GM10266 (cell line): ENCODE measurements at regions not wholly inside any gene's neighbourhood (a gene's known extent, or its start where the extent isn't known, plus 50 kb on each side); places are given as distances from the start of the nearest gene placed in this dataset.

Experiments
- DNase-seq: peaks from one replicate; pipeline ENCODE4 v3.0.0; 2012; ENCODE audit errors: extremely low spot score
- TF ChIP-seq, protein P1 (sequence below): IDR thresholded peaks from 2 replicates; pipeline ENCODE4 v1.5.1; 2012; ENCODE audit warnings: mild to moderate bottlenecking, low read depth; ENCODE audit not compliant: control insufficient read depth, insufficient read depth; ENCODE audit errors: missing control alignments

GRCh38 chr12:4024701-4025100 lies 151.5 kb upstream of the PARP11 start:
- TF ChIP-seq, protein P1, sequence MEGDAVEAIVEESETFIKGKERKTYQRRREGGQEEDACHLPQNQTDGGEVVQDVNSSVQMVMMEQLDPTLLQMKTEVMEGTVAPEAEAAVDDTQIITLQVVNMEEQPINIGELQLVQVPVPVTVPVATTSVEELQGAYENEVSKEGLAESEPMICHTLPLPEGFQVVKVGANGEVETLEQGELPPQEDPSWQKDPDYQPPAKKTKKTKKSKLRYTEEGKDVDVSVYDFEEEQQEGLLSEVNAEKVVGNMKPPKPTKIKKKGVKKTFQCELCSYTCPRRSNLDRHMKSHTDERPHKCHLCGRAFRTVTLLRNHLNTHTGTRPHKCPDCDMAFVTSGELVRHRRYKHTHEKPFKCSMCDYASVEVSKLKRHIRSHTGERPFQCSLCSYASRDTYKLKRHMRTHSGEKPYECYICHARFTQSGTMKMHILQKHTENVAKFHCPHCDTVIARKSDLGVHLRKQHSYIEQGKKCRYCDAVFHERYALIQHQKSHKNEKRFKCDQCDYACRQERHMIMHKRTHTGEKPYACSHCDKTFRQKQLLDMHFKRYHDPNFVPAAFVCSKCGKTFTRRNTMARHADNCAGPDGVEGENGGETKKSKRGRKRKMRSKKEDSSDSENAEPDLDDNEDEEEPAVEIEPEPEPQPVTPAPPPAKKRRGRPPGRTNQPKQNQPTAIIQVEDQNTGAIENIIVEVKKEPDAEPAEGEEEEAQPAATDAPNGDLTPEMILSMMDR, result no peak
- no peak for DNase-seq

DNA sequence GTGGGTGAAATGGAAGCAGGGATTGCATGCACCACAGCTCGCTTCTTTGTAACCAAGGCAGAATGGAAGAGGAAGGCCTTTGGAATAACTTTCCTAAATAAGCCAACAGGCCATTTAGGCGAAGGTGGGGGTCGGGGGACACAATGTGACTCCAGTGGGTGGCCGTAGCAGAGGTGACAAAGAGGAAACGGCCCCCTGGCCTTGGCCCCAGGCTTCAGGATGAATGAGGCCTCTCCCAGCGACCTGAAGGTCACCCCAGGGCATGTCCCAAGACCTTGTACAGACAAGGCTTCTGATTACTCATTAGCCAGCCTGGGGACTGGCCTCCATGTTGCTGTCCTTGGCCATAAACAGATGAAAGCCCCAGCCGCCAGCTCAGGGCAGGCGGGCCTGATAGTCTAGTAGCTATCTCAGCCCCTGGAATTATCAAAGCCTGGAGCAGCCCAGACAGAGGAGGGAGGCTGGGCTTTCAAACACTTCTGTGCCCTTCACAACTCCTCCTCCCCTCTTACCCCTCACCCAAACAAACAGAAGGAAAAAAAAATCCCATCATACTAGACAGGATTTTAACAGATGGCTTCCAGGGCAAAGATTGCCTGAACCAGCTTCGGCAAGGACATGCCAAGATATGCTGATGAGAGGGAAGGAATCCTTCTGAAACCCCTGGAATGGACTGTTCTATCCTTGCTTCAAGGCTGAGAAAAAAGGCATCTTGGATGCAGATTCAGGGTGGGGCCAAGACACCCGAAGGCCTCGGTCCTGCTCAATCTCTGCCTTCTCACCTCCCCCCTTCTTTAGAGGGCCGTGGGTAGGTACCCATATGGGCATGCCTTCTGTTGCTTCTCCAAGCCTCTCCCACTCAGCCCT lies 142.3 kb upstream of the PARP11 start:
- TF ChIP-seq, protein P1, result no peak
- DNase-seq, result no peak

- no peak for DNase-seq
- TF ChIP-seq, protein P1, result no peak
Measured at GRCh38 chr12:4014858-4015224, 141.6 kb upstream of the PARP11 start.

GRCh38 chr12:4014444-4014843 lies 141.2 kb upstream of the PARP11 start:
- DNase-seq, result no peak
- TF ChIP-seq, protein P1, result no peak

DNA sequence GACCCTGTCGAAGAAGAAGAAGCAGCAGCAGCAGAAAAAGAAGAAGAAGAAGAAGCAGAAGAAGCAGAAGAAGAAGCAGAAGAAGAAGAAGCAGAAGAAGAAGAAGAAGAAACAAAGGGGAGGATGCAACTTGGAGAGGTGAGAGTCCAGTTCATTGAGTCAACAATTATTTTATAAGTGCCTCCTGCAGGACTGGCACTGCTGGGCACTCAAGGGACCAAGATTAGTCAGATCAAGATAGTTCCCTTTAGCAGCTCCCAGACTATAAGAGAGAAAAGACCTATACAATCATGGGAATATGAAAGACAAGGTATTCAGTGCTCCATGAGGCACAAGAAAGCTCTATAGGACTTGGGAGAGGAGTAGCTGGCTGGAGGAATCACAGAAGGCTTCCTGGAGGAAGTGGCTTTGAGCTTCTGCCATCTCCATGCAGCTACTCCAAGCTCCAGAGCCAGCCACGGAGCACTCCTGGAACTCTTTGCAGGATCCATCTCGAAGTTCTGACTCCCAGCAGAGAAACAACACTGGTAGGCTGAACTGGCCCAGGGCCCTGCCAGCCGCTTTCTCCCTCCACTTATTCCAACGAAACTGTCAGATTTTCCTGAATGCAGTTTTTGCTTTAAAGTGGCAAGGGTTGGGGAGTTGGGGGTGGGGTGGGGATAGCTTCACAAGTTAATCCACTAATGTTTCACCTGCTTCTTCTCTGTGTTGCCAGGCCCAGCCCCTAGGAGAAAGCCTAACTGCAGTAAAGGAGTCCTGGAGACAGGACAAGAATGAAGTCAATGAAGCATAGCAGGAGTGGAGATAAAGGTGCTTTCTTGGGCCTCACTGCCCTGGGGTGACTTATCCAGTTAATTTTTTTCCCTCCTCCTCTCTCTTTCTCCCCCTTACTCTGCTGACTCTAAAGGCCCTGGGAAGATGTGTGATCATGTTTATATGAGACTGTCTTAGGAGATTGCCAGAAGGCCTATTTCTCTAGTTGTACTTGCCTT lies 140.1 kb upstream of the PARP11 start:
- no peak for DNase-seq
- TF ChIP-seq, protein P1, result no peak

DNA sequence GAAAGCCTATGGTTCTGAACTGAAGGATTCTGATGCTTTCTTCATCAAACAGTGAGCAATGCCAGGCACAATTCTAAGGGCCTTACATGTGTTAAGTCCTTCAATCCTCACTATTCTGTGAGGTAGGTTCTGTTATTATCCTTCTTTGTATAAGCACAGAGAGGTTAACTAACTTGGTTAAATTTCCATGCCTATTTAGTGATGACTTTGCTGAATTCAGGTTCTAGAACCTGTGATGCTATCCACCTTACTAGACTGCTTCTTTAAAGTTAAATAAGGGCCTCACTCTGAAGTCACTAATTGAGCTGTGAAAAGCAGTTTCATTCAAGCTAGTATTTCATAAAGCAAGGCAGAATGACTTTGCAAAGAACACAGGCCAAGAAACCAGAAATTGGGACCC lies 138.9 kb upstream of the PARP11 start:
- TF ChIP-seq, protein P1, result no peak
- DNase-seq, result no peak

DNA sequence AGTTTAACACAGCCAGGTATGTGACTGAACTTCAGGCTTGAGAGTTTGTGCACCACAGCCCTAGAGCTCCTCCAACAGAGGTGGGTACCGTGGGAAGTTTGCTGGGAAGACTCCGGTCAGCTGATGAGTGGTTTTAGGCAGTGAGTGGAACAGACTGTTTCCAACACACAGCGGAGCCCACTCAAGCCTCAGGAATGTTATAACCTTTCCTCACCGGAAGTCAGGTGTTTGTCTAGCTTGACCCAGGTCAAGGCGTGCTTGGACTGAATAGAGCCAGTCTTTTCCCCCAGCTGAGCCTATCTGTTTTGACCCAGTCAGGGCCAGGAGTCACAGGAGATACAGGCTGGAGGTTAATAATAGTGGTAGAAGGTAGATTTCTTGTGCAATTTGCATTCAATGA lies 138.4 kb upstream of the PARP11 start:
- no peak for DNase-seq
- TF ChIP-seq, protein P1, result no peak
